ENCODE measurements at regions not wholly inside any gene's neighbourhood (a gene's known extent, or its start where the extent isn't known, plus 50 kb on each side); places are given as distances from the start of the nearest gene placed in this dataset.

DNA sequence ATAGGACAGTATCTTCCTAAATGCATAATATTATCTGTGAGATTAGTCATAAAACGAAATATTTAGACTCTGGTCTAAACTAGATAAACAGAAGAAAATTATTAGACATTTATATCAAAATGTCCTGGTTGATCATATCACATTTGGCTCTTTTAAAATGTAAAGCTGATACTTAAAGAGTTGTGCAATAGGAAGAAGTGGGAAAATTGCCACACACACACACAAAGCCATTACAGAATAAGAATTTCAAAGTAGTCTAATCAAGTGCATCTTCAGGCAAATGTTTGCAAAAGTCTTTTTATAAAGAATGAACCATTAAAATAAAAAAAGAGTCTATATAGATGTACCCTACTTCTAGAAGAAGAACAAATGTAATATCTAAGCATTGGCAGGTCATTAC is 301.7 kb downstream of the KIF2B start:
- TF ChIP-seq, protein P1, sequence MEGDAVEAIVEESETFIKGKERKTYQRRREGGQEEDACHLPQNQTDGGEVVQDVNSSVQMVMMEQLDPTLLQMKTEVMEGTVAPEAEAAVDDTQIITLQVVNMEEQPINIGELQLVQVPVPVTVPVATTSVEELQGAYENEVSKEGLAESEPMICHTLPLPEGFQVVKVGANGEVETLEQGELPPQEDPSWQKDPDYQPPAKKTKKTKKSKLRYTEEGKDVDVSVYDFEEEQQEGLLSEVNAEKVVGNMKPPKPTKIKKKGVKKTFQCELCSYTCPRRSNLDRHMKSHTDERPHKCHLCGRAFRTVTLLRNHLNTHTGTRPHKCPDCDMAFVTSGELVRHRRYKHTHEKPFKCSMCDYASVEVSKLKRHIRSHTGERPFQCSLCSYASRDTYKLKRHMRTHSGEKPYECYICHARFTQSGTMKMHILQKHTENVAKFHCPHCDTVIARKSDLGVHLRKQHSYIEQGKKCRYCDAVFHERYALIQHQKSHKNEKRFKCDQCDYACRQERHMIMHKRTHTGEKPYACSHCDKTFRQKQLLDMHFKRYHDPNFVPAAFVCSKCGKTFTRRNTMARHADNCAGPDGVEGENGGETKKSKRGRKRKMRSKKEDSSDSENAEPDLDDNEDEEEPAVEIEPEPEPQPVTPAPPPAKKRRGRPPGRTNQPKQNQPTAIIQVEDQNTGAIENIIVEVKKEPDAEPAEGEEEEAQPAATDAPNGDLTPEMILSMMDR (IDR thresholded peaks at IDR 0.05): no peak
- no peak for TF ChIP-seq POLR2A (IDR thresholded peaks at IDR 0.05)

Measured in uterus (tissue), 2 donors.